ENCODE measurements at regions not wholly inside any gene's neighbourhood (a gene's known extent, or its start where the extent isn't known, plus 50 kb on each side); places are given as distances from the start of the nearest gene placed in this dataset.

DNA sequence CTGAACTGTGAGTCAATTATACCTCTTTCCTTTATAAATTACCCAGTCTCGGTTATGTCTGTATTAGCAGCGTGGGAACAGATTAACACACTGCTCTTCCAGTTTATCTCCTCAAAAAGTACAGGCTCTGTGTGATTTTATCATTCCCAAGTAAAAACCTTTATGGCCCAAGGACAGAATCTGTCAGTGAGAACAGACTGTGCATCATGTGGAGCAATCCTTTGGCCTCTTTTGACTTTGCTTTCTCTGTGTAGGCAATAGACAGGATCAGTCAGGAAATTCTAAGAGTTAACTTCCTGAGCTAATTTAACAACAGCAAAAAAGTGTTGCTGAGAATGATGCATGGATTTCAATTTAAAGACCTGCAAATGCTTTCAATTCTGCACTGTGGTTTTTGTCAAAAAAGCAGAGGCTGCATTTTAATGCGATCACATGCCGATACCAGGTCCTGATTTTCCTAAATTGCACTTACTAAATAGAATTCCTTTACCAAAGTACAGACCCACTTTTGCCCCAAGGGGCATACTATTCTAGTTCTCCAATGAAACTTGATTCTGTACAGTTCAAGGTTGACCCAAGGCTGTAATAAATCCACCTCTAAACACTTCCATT lies 246.7 kb upstream of the MARCKS start:
- TF ChIP-seq, protein P1, sequence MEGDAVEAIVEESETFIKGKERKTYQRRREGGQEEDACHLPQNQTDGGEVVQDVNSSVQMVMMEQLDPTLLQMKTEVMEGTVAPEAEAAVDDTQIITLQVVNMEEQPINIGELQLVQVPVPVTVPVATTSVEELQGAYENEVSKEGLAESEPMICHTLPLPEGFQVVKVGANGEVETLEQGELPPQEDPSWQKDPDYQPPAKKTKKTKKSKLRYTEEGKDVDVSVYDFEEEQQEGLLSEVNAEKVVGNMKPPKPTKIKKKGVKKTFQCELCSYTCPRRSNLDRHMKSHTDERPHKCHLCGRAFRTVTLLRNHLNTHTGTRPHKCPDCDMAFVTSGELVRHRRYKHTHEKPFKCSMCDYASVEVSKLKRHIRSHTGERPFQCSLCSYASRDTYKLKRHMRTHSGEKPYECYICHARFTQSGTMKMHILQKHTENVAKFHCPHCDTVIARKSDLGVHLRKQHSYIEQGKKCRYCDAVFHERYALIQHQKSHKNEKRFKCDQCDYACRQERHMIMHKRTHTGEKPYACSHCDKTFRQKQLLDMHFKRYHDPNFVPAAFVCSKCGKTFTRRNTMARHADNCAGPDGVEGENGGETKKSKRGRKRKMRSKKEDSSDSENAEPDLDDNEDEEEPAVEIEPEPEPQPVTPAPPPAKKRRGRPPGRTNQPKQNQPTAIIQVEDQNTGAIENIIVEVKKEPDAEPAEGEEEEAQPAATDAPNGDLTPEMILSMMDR (IDR thresholded peaks at IDR 0.05; ENCODE audit: insufficient read depth, low read depth, low read length, missing control alignments): no peak
- H3K4me3 ChIP-seq (ENCODE audit: low read depth, low read length): no peak overlapping the region

DNA sequence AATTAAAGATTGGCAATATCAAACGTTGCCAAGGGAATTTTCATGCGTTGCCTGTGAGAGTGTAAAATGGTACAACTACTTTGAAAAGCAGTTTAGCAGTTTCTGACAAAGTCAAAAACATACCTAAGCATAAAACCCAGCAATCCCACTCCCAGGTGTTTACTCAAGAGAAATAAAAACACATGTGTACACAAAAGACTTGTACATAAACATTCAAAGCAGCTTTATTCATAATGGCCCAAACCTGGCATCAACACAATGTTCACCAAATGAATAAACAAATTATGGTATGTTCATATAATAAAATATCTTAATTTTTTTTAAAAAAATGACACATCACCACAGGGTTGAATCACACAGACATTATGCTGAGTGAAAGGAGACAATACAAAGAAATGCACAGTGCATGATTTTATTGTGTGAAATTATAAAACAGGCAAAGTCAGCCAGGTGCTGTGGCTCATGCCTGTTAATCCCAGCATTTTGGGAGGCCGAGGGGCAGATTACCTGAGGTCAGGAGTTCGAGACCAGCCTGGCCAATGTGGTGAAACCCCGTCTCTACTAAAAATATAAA lies 240.4 kb upstream of the MARCKS start:
- no peak overlapping the region for H3K4me3 ChIP-seq (ENCODE audit: low read depth, low read length)
- TF ChIP-seq, protein P1 (IDR thresholded peaks at IDR 0.05; ENCODE audit: insufficient read depth, low read depth, low read length, missing control alignments): no peak
- DNase-seq (ENCODE audit: low read depth): no peak

More for the DNA sequence above, 246.7 kb upstream of the MARCKS start:
- no peak for DNase-seq (ENCODE audit: low read depth)

DNA sequence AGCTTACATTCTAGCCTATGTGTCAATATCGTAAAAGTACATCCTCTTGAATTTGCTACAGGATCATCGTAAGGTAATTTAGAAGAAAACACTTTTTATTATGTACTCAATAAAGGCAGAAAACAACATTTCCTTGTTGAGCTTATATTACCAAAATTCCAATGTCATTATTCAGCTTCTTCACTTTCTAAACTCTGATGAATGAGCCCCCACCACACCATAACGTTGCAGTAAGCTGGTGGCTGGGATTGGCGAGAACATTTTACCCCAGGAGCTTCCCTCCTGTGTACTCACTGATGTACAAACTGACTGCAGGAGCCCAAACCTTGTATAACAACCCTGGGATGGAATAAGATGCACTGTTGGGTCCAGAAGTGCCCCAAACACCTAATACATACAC lies 238.1 kb upstream of the MARCKS start:
- no peak for DNase-seq (ENCODE audit: low read depth)
- H3K4me3 ChIP-seq (ENCODE audit: low read depth, low read length): no peak overlapping the region
- TF ChIP-seq, protein P1 (IDR thresholded peaks at IDR 0.05; ENCODE audit: insufficient read depth, low read depth, low read length, missing control alignments): no peak

DNA sequence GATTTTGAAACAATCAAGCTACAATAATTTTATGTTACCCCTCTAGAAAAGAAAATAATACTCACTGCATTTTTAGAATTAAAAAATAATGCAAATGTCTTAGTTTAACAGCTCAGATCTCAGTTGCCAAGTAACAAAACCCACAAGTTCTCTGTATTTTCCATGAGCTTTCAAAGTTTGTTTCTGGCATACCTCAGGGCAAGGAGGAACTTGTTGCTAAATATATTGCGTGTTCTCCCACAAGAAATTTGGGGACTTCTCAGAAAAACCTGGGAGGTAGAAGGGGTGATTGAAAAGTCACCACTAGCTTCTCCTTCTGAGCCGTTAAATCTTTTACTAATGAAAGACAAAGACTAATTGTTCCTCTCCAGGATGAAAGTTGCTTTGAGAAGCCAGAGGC lies 236.8 kb upstream of the MARCKS start:
- no peak overlapping the region for H3K4me3 ChIP-seq (ENCODE audit: low read depth, low read length)
- DNase-seq (ENCODE audit: low read depth): no peak
- TF ChIP-seq, protein P1 (IDR thresholded peaks at IDR 0.05; ENCODE audit: insufficient read depth, low read depth, low read length, missing control alignments): no peak

DNA sequence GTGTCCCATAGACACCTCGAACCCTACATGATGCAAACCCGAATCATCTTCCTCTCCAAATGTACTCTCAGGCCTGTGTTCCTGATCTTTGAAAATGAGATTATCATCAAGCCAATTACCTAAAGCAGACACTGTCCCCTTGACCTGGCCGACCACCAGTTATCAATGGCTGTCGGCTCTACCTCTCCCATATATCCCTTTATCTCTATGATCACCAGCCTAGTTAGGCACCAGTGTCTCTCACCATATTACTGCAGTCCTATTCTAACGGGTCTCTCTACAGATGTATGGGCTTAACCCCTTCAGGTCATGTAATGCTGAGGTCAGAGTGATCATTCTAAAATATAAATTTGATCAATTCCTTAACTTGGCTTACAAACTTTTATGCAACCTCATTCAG lies 234.9 kb upstream of the MARCKS start:
- DNase-seq (ENCODE audit: low read depth): no peak
- TF ChIP-seq, protein P1 (IDR thresholded peaks at IDR 0.05; ENCODE audit: insufficient read depth, low read depth, low read length, missing control alignments): no peak
- no peak overlapping the region for H3K4me3 ChIP-seq (ENCODE audit: low read depth, low read length)

DNA sequence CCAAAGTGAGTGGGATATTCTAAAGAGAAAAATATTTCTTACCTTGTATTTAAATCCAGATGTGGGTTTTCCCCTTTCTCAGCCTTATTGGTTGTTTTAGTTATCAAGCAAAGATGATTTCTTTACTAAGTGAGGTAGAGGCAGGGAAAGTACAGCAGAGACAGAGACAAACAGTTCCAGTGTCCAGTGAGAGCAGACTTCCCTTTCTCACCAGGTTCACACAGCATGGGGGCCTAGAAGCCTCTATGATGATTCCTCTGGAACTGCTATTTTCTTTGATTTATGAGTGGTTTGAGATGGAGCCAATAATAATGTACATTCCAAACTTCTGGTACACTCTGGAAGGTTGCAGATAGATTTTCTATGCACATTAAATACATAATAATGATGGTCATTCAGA lies 234.0 kb upstream of the MARCKS start:
- peak; percentile 22 for DNase-seq (ENCODE audit: low read depth)
- no peak overlapping the region for H3K4me3 ChIP-seq (ENCODE audit: low read depth, low read length)
- TF ChIP-seq, protein P1 (IDR thresholded peaks at IDR 0.05; ENCODE audit: insufficient read depth, low read depth, low read length, missing control alignments): no peak

DNA sequence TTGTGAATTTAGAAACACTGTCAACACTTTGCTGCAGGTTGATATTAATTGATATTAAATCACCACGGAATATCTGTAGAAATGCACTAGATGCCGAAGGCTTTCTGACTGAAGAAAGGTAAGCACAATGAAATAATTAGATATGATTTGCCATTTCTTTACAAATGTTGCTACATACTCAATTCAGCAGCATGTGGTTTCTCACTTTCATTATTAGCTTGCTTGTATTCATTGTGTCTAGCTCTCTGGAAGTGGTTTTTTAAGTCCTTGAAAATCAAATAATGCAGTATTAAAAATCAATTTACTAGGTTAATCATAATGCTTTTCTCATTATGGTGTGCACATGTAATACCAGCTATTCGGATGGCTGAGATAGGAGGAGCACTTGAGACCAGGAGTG lies 231.3 kb upstream of the MARCKS start:
- peak; percentile 71 for DNase-seq (ENCODE audit: low read depth)
- peak overlapping the region; percentile 36 for H3K4me3 ChIP-seq (ENCODE audit: low read depth, low read length)
- TF ChIP-seq, protein P1 (IDR thresholded peaks at IDR 0.05; ENCODE audit: insufficient read depth, low read depth, low read length, missing control alignments): no peak

All from GM12865 (cell line).